ENCODE measurements at regions not wholly inside any gene's neighbourhood (a gene's known extent, or its start where the extent isn't known, plus 50 kb on each side); places are given as distances from the start of the nearest gene placed in this dataset.

DNA sequence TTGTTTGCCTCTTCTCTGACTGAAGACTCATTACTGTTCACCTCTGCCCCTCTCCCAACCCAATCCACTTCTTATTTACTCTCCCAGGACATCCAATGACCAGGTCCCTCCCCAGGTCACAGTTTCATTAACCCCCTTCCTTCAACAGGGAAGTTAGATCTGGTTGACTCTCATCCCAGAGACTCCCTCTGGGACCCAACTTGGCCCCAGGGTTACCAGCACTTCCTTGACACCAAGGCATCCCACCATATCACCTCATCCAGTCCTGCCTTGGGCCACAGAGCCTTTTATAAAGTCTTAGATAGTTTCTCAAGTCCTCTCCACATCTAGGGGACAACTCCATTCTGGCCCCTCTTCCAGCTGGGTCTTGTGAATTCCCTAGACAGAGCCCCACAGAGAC, 470.6 kb upstream of the TSHZ3 start (continued):
- TF ChIP-seq ESRRA (IDR thresholded peaks at IDR 0.05; ENCODE audit: borderline replicate concordance, low read length) (no peak), JUNB (IDR thresholded peaks at IDR 0.05) (no peak)

GRCh38 chr19:31821346-31821745, 472.1 kb upstream of the TSHZ3 start:
- FAIRE-seq = no peak
- Histone ChIP-seq H3K27ac (no peak overlapping the region), H3K9me3 (peaks cover 8% of the 10 kb centered on the region; the same call in 1 of the 3 replicates), H3K4me3 (no peak overlapping the region), H3K4me2 (no peak overlapping the region), H3K4me1 (no peaks in the 10 kb centered on the region)
- ChIA-PET POLR2A (no interaction called here), CTCF (no interaction called here)
- no peak for DNase-seq (ENCODE audit: low read depth in 1 of 2, low spot score in 1 of 2)
- ATAC-seq = no peak
- WGBS (ENCODE audit: missing lambda C conversion rate) = 1% methylated on average over 2 of the region's 2 CpGs
- TF ChIP-seq TFCP2L1 (CRISPR knock-in tag; IDR thresholded peaks at IDR 0.05) = no peak
- TF ChIP-seq, protein P1, sequence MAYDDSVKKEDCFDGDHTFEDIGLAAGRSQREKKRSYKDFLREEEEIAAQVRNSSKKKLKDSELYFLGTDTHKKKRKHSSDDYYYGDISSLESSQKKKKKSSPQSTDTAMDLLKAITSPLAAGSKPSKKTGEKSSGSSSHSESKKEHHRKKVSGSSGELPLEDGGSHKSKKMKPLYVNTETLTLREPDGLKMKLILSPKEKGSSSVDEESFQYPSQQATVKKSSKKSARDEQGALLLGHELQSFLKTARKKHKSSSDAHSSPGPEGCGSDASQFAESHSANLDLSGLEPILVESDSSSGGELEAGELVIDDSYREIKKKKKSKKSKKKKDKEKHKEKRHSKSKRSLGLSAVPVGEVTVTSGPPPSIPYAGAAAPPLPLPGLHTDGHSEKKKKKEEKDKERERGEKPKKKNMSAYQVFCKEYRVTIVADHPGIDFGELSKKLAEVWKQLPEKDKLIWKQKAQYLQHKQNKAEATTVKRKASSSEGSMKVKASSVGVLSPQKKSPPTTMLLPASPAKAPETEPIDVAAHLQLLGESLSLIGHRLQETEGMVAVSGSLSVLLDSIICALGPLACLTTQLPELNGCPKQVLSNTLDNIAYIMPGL (CRISPR knock-in tag; IDR thresholded peaks at IDR 0.05; ENCODE audit: borderline replicate concordance) = no peak
- no peak for TF ChIP-seq JUN (IDR thresholded peaks at IDR 0.05)
- no peak for TF ChIP-seq HOXB5 (CRISPR knock-in tag; IDR thresholded peaks at IDR 0.05)
- no peak for TF ChIP-seq ESRRA (IDR thresholded peaks at IDR 0.05; ENCODE audit: borderline replicate concordance, low read length)

- WGBS (ENCODE audit: missing lambda C conversion rate) = 1% methylated on average over 7 of the region's 7 CpGs
Measured at GRCh38 chr19:31825134-31826094, 476.2 kb upstream of the TSHZ3 start.

More at GRCh38 chr19:31825134-31826094, 476.2 kb upstream of the TSHZ3 start:
- no peak for ATAC-seq
- Histone ChIP-seq H3K4me1 (no peaks in the 10 kb centered on the region), H3K4me2 (no peak overlapping the region), H3K27ac (no peak overlapping the region), H3K4me3 (no peak overlapping the region), H3K9me3 (peaks cover 5% of the 10 kb centered on the region; the same call in 1 of the 3 replicates)
- DNase-seq (ENCODE audit: low read depth in 1 of 2, low spot score in 1 of 2) = no peak
- POLR2A ChIA-PET = no interaction called here
- CTCF ChIA-PET = no interaction called here
- no peak for TF ChIP-seq REST (IDR thresholded peaks at IDR 0.05)
- TF ChIP-seq, protein P2, sequence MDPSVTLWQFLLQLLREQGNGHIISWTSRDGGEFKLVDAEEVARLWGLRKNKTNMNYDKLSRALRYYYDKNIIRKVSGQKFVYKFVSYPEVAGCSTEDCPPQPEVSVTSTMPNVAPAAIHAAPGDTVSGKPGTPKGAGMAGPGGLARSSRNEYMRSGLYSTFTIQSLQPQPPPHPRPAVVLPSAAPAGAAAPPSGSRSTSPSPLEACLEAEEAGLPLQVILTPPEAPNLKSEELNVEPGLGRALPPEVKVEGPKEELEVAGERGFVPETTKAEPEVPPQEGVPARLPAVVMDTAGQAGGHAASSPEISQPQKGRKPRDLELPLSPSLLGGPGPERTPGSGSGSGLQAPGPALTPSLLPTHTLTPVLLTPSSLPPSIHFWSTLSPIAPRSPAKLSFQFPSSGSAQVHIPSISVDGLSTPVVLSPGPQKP (IDR thresholded peaks at IDR 0.05; ENCODE audit: low read depth, low read length) = no peak
- no peak for TF ChIP-seq SMC3 (IDR thresholded peaks at IDR 0.05)
- no peak for TF ChIP-seq CHD4 (IDR thresholded peaks at IDR 0.05; ENCODE audit: borderline replicate concordance)
- no peak for TF ChIP-seq ESRRA (IDR thresholded peaks at IDR 0.05; ENCODE audit: borderline replicate concordance, low read length)
- TF ChIP-seq, protein P1 (CRISPR knock-in tag; IDR thresholded peaks at IDR 0.05; ENCODE audit: borderline replicate concordance) = no peak
- no peak for TF ChIP-seq PHF8 (IDR thresholded peaks at IDR 0.05; ENCODE audit: borderline replicate concordance, low read depth)
- peak; percentile 54 for FAIRE-seq

Data from A549 (cell line).